ENCODE measurements at regions not wholly inside any gene's neighbourhood (a gene's known extent, or its start where the extent isn't known, plus 50 kb on each side); places are given as distances from the start of the nearest gene placed in this dataset.
"Not testable (repeated sequence)": the region's sequence is repeated elsewhere in the genome, so short reads cannot be mapped to it uniquely, and the experiment has no call there.

DNA sequence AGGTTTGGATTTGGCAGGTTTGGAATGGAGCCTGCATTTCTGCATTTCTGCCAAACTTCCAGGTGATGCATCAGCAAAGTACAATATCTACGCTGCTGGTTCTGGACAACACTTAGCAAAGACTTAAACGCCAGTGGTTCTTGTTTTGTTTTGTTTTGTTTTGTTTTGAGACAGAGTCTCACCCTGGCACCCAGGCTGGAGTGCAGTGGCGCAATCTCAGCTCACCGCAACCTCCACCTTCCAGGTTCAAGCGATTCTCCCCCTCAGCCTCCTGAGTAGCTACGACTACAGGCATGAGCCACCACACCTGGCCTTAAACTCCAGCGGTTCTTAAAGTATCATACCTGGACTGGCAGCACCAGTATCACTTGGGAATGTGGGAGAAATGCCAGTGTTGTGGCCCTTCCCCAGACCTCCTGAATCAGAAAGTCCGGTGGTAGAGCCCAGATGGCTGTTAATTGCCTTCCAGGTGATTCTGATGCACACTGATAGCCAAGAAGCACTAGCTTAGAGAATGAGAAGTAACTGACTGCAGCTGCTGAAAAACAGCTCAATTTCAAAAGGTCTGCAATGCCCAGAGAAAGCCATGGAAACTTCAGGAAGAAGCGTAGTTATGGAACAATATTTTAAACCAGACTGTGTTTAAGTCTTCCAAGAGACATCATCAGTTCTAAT lies 114.8 kb upstream of the FOXN3 start:
- no peak for DNase-seq (ENCODE audit: low read depth)

GRCh38 chr14:89524990-89525667 lies 108.1 kb upstream of the FOXN3 start:
- DNase-seq (ENCODE audit: low read depth), result no peak

DNA sequence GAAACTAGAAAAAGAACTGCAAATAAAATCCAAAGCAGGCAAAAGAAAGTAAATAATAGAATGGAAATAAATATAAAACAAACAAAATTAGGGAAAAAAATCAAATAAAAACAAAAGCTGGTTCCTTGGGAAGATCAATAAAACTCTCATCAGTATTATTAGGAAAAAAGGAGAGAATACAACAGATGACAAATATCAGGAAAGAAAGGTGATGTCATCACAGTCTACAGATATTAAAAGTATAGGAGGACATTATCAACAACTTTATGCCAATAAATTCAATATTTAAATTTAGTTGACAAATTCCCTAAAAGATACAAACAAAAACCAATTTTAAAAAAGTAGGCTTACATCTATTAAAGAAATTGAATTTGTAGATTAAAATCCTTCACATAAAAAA lies 107.4 kb upstream of the FOXN3 start:
- no peak for DNase-seq (ENCODE audit: low read depth)

GRCh38 chr14:89521988-89522387 lies 105.0 kb upstream of the FOXN3 start:
- DNase-seq (ENCODE audit: low read depth), result no peak

DNA sequence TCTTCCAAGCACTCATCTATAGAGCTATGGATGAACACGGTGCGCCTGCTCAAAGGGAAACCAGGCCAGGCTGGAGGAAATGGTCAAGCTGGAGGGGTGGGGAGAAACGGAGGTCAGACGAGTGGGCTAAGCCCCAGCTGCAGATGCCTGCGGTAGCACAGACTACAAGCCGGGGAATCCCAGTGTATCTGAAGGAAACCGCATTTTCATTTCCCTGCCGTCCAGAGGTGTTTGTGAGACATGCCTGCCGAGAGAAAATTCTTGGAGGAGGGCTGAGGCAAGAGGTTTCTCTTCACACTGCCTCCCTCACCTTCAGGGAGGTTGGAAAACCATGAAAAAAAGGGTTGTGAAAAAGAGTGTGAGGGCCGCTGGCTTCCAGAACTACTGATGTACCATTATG lies 102.0 kb upstream of the FOXN3 start:
- DNase-seq (ENCODE audit: low read depth), result no peak

DNA sequence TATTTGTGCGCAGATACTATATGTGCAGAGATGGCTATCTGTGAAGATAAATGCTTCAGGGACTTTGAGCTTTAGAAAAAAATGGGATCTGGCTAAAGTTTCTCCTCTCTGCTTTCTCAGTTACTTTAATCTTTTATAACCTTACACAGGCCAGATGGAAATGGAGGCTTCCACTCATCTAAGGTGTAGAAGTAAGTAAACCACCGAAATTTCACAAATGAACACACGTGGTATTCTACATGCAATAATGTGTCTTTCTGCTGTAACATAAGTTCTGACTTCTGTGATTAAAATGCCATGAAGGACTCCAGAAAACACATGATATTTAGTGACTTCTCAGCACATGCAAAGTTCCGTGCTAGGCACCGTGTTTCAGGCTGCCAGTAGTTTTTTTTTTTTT lies 99.1 kb upstream of the FOXN3 start:
- no peak for DNase-seq (ENCODE audit: low read depth)

DNA sequence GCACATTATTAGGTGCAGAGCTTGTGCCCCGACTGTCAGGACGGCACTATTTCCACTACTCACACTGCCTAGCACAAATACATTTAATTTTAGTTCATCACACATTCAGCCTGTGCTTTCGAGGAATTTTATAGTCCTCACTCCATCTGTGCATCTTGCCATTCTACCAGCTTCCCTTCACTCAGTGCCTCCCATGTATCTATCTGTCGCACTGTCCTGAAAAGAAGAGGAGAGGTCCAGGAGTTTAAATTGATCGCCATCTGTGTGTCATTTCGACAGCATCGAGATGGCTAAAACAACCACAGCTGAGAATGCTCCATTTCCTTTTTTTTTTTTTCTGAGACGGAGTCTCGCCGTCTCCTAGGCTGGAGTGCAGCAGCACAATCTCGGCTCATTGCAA lies 97.6 kb upstream of the FOXN3 start:
- DNase-seq (ENCODE audit: low read depth), result no peak

GRCh38 chr14:89509891-89510290 lies 92.9 kb upstream of the FOXN3 start:
- DNase-seq (ENCODE audit: low read depth), result no peak

DNA sequence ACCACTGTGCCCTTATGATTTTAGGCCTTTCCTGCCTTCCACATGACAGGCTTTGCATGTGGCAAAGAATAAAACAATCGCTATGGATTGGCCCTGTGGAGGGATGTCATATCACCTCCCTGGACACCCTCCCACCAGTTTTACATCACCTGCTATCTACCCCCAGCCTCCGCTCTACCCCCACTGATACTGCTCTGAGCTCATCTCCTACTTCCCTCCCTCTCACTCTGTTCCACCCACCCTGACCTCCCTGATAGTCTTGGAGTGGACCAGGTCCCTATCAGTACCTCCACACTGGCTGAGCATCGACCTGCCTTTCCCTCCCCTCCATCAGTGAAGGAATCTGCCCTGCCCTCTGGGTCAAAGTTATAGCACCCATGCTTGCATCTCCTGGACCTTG lies 91.8 kb upstream of the FOXN3 start:
- no peak for DNase-seq (ENCODE audit: low read depth)

DNA sequence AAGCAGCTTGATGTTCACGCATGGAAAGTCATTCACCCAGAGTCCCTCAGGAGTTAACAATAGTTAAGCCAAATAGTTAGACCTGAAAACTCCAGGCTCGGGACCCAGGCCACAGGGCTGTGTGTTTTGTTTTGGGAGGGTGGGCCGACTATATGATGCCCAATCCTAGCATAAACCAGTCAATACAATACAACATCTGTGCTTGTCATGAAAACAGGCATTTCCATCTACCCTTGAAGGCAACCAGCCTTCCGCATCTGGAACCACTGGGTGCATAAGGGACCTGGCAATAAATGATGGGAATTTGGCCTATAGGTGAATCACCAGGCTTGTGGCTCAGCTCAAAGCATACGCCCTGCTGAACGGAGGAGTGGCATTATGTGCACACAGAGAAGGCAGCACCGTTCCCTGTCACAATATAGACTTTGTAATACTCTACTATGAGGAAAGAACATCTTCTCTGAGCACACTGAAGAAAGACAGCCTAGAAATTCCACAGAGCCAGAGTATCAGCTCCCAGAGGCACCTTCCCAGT lies 91.0 kb upstream of the FOXN3 start:
- DNase-seq (ENCODE audit: low read depth), result no peak

GRCh38 chr14:89507521-89507920 lies 90.5 kb upstream of the FOXN3 start:
- no peak for DNase-seq (ENCODE audit: low read depth)

GRCh38 chr14:89506891-89507452 lies 89.9 kb upstream of the FOXN3 start:
- not testable (repeated sequence) for DNase-seq (ENCODE audit: low read depth)

- no peak for DNase-seq (ENCODE audit: low read depth)
Measured at GRCh38 chr14:89504602-89505313, 87.7 kb upstream of the FOXN3 start.

- no peak for DNase-seq (ENCODE audit: low read depth)
Measured at GRCh38 chr14:89504091-89504490, 87.1 kb upstream of the FOXN3 start.

DNA sequence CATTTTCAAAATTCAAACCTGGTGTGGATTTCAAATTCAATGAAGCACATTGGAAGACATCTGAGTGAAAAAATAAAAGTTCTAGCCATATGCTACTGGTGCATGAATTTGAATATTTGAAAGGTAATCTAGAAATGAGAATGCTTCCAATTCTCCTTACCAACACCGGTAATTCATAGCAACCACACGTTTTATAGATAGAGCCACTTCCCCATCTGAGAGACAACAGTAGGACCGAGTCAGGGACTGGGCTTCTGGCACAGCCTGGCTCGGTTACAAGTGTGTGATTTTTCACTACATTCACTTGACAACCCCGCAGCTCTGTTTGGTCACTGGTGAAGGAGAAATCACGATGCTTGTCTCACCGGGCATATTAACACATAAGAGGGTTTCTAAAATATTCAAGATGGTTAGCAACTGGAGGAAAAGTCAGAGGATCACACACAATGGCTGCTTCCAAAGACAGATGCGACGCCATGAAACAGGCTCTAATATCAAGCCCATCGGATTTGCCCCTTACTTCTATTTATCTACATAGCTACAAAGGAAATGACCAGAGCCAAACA lies 86.5 kb upstream of the FOXN3 start:
- DNase-seq (ENCODE audit: low read depth), result no peak

DNA sequence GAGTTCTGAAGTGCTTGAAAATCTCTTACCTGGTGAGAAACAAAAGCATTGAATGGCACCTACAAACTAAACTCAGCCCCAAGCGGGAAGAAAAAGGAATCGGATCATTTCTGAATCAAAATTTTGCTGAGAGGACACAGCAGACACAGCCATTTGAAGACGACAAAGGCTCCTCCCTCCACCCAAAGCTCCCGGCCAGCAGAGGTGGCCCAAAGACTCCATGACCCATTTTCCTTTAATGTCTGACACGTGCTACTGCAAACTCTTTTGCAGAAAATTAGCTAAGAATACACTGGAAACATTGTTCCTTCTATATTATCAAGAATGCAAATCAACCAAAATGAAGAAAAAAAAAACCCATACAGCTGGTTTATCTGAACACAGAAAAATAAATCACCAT lies 85.9 kb upstream of the FOXN3 start:
- no peak for DNase-seq (ENCODE audit: low read depth)

- DNase-seq (ENCODE audit: low read depth), result no peak
Measured at GRCh38 chr14:89501381-89501780, 84.3 kb upstream of the FOXN3 start.

GRCh38 chr14:89500303-89500702 lies 83.3 kb upstream of the FOXN3 start:
- DNase-seq (ENCODE audit: low read depth), result no peak

DNA sequence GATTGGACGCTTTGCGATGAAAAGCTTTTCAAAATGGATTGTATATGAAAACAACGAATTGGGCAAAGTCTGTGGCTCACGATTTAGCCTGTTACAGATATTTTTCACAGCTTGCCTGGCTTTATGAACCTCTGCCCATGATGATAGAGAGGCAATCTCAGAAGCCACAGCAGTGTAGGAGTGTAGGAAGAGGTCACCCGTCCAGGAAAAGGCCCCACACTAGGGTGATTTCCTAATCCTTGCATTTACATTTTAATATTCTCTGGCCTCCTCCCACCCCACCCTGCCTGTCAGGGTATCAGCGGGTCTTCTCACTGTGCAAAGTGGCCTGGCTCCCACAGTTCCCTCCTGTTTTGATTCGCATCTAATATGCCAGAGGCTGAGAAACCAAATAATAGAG lies 81.8 kb upstream of the FOXN3 start:
- DNase-seq (ENCODE audit: low read depth), result no peak

- no peak for DNase-seq (ENCODE audit: low read depth)
Measured at GRCh38 chr14:89495718-89496117, 78.7 kb upstream of the FOXN3 start.

GRCh38 chr14:89493877-89494634 lies 77.0 kb upstream of the FOXN3 start:
- no peak for DNase-seq (ENCODE audit: low read depth)

All from forelimb muscle (tissue), 1 donor.